H9 (cell line): ENCODE measurements at regions not wholly inside any gene's neighbourhood (a gene's known extent, or its start where the extent isn't known, plus 50 kb on each side); places are given as distances from the start of the nearest gene placed in this dataset.

Source experiments
- DNase-seq: peaks from one replicate; pipeline ENCODE4 v3.0.0-alpha.2; 2017
- H2AFZ ChIP-seq: one replicate; pipeline ENCODE4 v1.6.1; 2013; ENCODE audit warnings: mild to moderate bottlenecking, low read length, control low read depth, moderate library complexity
- H2AK5ac ChIP-seq: 2 replicates; pipeline ENCODE4 v1.6.1; 2013; ENCODE audit warnings: low read length, control low read depth, mixed read lengths; ENCODE audit not compliant: insufficient read length
- H2BK120ac ChIP-seq: one replicate; pipeline ENCODE4 v1.6.1; 2013; ENCODE audit warnings: low read depth, mild to moderate bottlenecking, low read length, control low read depth, inconsistent platforms; ENCODE audit not compliant: poor library complexity, severe bottlenecking
- H2BK12ac ChIP-seq: 2 replicates; pipeline ENCODE4 v1.6.1; 2013; ENCODE audit warnings: low read length, control low read depth, mixed read lengths, low read depth; ENCODE audit not compliant: insufficient read length
- H2BK15ac ChIP-seq: 2 replicates; pipeline ENCODE4 v1.6.1; 2013; ENCODE audit warnings: low read depth, low read length, control low read depth
- H2BK20ac ChIP-seq: one replicate; pipeline ENCODE4 v1.6.1; 2013; ENCODE audit warnings: low read depth, mild to moderate bottlenecking, low read length, control low read depth, inconsistent platforms; ENCODE audit not compliant: poor library complexity, severe bottlenecking
- H2BK5ac ChIP-seq: 2 replicates; pipeline ENCODE4 v1.6.1; 2013; ENCODE audit warnings: low read length, control low read depth, mixed read lengths; ENCODE audit not compliant: insufficient read length
- H3K14ac ChIP-seq: 2 replicates; pipeline ENCODE4 v1.6.1; 2013; ENCODE audit warnings: low read length, control low read depth; ENCODE audit not compliant: insufficient read depth
- H3K18ac ChIP-seq: 2 replicates; pipeline ENCODE4 v1.6.1; 2013; ENCODE audit warnings: low read depth, mild to moderate bottlenecking, mixed read lengths, low read length, control low read depth; ENCODE audit not compliant: insufficient read length
- H3K23ac ChIP-seq: 2 replicates; pipeline ENCODE4 v1.6.1; 2013; ENCODE audit warnings: low read length, control low read depth, mixed read lengths, low read depth; ENCODE audit not compliant: insufficient read length
- H3K23me2 ChIP-seq: 2 replicates; pipeline ENCODE4 v1.6.1; 2013; ENCODE audit warnings: low read depth, mild to moderate bottlenecking, mixed read lengths, low read length, control low read depth; ENCODE audit not compliant: insufficient read length, poor library complexity, severe bottlenecking
- H3K27ac ChIP-seq: 2 replicates; pipeline ENCODE4 v1.5.1; 2013; ENCODE audit warnings: low read length, control low read depth, mixed read lengths, low read depth; ENCODE audit not compliant: insufficient read length
- H3K27me3 ChIP-seq: 2 replicates; pipeline ENCODE4 v1.6.1; 2013; ENCODE audit warnings: low read length, control low read depth, inconsistent platforms; ENCODE audit not compliant: insufficient read depth
- H3K4ac ChIP-seq: 2 replicates; pipeline ENCODE4 v1.6.1; 2013; ENCODE audit warnings: low read depth, mild to moderate bottlenecking, control low read depth, inconsistent platforms, low read length, moderate library complexity
- H3K4me1 ChIP-seq: 2 replicates; pipeline ENCODE4 v1.6.1; 2013; ENCODE audit warnings: low read length, control low read depth, inconsistent platforms; ENCODE audit not compliant: insufficient read depth
- H3K4me2 ChIP-seq: 2 replicates; pipeline ENCODE4 v1.6.1; 2013; ENCODE audit warnings: low read length, control low read depth, mixed read lengths; ENCODE audit not compliant: insufficient read length, insufficient read depth
- H3K56ac ChIP-seq: 2 replicates; pipeline ENCODE4 v1.6.1; 2013; ENCODE audit warnings: low read depth, mild to moderate bottlenecking, mixed read lengths, low read length, control low read depth; ENCODE audit not compliant: insufficient read length
- H3K79me1 ChIP-seq: 2 replicates; pipeline ENCODE4 v1.6.1; 2013; ENCODE audit warnings: low read depth, mild to moderate bottlenecking, moderate library complexity, low read length, control low read depth, inconsistent platforms; ENCODE audit not compliant: insufficient read depth, poor library complexity, severe bottlenecking
- H3K79me2 ChIP-seq: 2 replicates; pipeline ENCODE4 v1.6.1; 2013; ENCODE audit warnings: low read length, control low read depth, inconsistent platforms; ENCODE audit not compliant: insufficient read depth
- H3K9ac ChIP-seq: 2 replicates; pipeline ENCODE4 v1.6.1; 2013; ENCODE audit warnings: low read length, control low read depth, mixed read lengths; ENCODE audit not compliant: insufficient read length; ENCODE audit errors: extremely low read depth
- H3K9me3 ChIP-seq: one replicate; pipeline ENCODE4 v1.6.1; 2013; ENCODE audit warnings: low read depth, low read length, inconsistent platforms; ENCODE audit not compliant: control insufficient read depth
- H3T11ph ChIP-seq: one replicate; pipeline ENCODE4 v1.6.1; 2013; ENCODE audit warnings: mild to moderate bottlenecking, low read length, control low read depth, inconsistent platforms
- H4K20me1 ChIP-seq: one replicate; pipeline ENCODE4 v1.6.1; 2013; ENCODE audit not compliant: control insufficient read depth, insufficient read length, insufficient read depth
- H4K5ac ChIP-seq: 2 replicates; pipeline ENCODE4 v1.6.1; 2013; ENCODE audit warnings: low read depth, mild to moderate bottlenecking, mixed read lengths, low read length, control low read depth; ENCODE audit not compliant: insufficient read length
- H4K8ac ChIP-seq: replicated peaks from 2 replicates; pipeline ENCODE4 v1.6.1; 2013; ENCODE audit warnings: low read length, control low read depth, mixed read lengths, low read depth; ENCODE audit not compliant: insufficient read length
- H4K91ac ChIP-seq: 2 replicates; pipeline ENCODE4 v1.6.1; 2013; ENCODE audit warnings: low read depth, mild to moderate bottlenecking, moderate library complexity, mixed read lengths, low read length, control low read depth; ENCODE audit not compliant: insufficient read length
- H3K27ac Mint-ChIP-seq, 3 experiments: 2 replicates in 2 of 3; 3 replicates in 1 of 3; pipeline ENCODE4 v1.8.0; 2020 to 2021; ENCODE audit warnings: mixed read lengths in 3 of 3, mild to moderate bottlenecking in 1 of 3, moderate library complexity in 1 of 3
- H3K27me3 Mint-ChIP-seq: 2 replicates; pipeline ENCODE4 v1.8.0; 2021; ENCODE audit warnings: low read depth, mild to moderate bottlenecking, moderate library complexity, mixed read lengths
- H3K36me3 Mint-ChIP-seq, 3 experiments: 2 replicates in 2 of 3; 3 replicates in 1 of 3; pipeline ENCODE4 v1.8.0; 2020 to 2021; ENCODE audit warnings: low read depth in 3 of 3, mixed read lengths in 3 of 3; ENCODE audit not compliant: insufficient read depth in 1 of 3
- H3K4me1 Mint-ChIP-seq, 2 experiments: 2 replicates each; pipeline ENCODE4 v1.8.0; 2020; ENCODE audit warnings: mixed read lengths in 2 of 2
- H3K4me3 Mint-ChIP-seq, 2 experiments: 2 replicates in 1 of 2; 3 replicates in 1 of 2; pipeline ENCODE4 v1.8.0; 2020 to 2021; ENCODE audit warnings: mild to moderate bottlenecking in 2 of 2, mixed read lengths in 2 of 2, moderate library complexity in 1 of 2
- H3K9me3 Mint-ChIP-seq, 2 experiments: 2 replicates in 1 of 2; 3 replicates in 1 of 2; pipeline ENCODE4 v1.8.0; 2020; ENCODE audit warnings: mild to moderate bottlenecking in 2 of 2, mixed read lengths in 2 of 2, moderate library complexity in 1 of 2
- CTCF ChIP-seq: fragments of 200-600 bp; sonication (generic); conservative IDR thresholded peaks from 3 replicates; pipeline ENCODE4 v1.8.0; 2021; ENCODE audit warnings: antibody characterized with exemption, mild to moderate bottlenecking
- WGBS: extraction: QIAGEN DNeasy Blood & Tissue Kit; methylation state at CpG from one replicate; pipeline ENCODE4 v1.1.7; 2013; ENCODE audit warnings: missing lambda C conversion rate, low lambda C conversion rate, mixed read lengths; ENCODE audit not compliant: insufficient read length; ENCODE audit errors: extremely low coverage; 5-methylcytosine and 5-hydroxymethylcytosine counted together

DNA sequence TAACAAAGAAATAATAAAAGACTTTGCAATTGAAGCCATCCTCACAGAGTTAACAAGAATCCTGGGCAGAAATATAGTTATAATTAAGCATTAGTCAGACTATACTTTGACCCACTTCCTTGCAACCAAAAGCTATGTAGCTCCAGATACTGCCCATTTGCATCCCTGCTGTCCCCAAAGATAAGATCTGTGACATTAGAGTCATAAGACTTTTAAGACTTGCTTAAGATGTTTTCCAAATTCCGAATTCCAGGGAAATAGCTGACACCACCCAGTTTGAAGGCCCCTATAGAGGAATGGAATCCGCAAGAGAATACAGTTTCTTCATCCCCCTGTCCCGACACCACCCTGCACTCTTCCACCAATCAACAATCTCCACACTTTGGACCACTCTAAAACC is 69.5 kb upstream of the TLK1 start:
- Histone ChIP-seq H3K56ac (no peak overlapping the region), H2BK12ac (no peak overlapping the region), H3K18ac (no peak overlapping the region), H3K4me1 (no peaks in the 10 kb centered on the region), H2AFZ (no peak overlapping the region), H3K79me2 (no peaks in the 10 kb centered on the region), H4K91ac (no peak overlapping the region), H3K79me1 (no peaks in the 10 kb centered on the region), H4K20me1 (no peaks in the 10 kb centered on the region), H2BK120ac (no peak overlapping the region), H3T11ph (no peak overlapping the region), H4K5ac (no peak overlapping the region), H4K8ac (no peak overlapping the region), H3K23me2 (no peaks in the 10 kb centered on the region), H2BK15ac (no peak overlapping the region), H3K23ac (no peak overlapping the region), H3K4ac (no peak overlapping the region), H3K27ac (no peak overlapping the region), H3K27me3 (no peaks in the 10 kb centered on the region), H3K4me2 (no peak overlapping the region), H2BK5ac (no peak overlapping the region), H3K9ac (no peak overlapping the region), H3K9me3 (no peaks in the 10 kb centered on the region), H2AK5ac (no peak overlapping the region), H3K14ac (no peak overlapping the region), H2BK20ac (no peak overlapping the region)
- DNase-seq, result no peak
- H3K4me3 Mint-ChIP-seq, result no peak overlapping the region
- no peaks in the 10 kb centered on the region for H3K36me3 Mint-ChIP-seq
- peaks cover 0 to 4% of the 10 kb centered on the region in 2 experiments; a peak in 1 of 4 replicates for H3K4me1 Mint-ChIP-seq
- H3K9me3 Mint-ChIP-seq, result no peaks in the 10 kb centered on the region
- no peak for TF ChIP-seq CTCF
- no CpG with 5 or more reads among the region's 3 CpGs for WGBS
- H3K27ac Mint-ChIP-seq, result no peak overlapping the region
- no peaks in the 10 kb centered on the region for H3K27me3 Mint-ChIP-seq
